ENCODE measurements at regions not wholly inside any gene's neighbourhood (a gene's known extent, or its start where the extent isn't known, plus 50 kb on each side); places are given as distances from the start of the nearest gene placed in this dataset.

- no peak for ATAC-seq
- H3K27ac ChIP-seq, result no peak overlapping the region
- intact Hi-C loops (cut with DNase I), result no loop called here
- peaks cover 0 to 2% of the 10 kb centered on the region in 2 donors for H3K9me3 ChIP-seq
- no peak for DNase-seq
- no peaks in the 10 kb centered on the region for H3K36me3 ChIP-seq
- H3K27me3 ChIP-seq, result no peaks in the 10 kb centered on the region
- no peak overlapping the region for H3K4me3 ChIP-seq
- TF ChIP-seq CTCF (IDR thresholded peaks at IDR 0.05), result no peak
- no peaks in the 10 kb centered on the region for H3K4me1 ChIP-seq
Measured at GRCh38 chr9:1492156-1492555, 442.0 kb downstream of the DMRT2 start.

- Histone ChIP-seq H3K36me3 (no peaks in the 10 kb centered on the region), H3K4me1 (no peaks in the 10 kb centered on the region), H3K27ac (no peak overlapping the region), H3K9me3 (peaks cover 0 to under 1% of the 10 kb centered on the region in 2 donors), H3K27me3 (no peaks in the 10 kb centered on the region), H3K4me3 (no peak overlapping the region)
- ATAC-seq (no peak), DNase-seq (no peak)
- TF ChIP-seq CTCF (IDR thresholded peaks at IDR 0.05), result no peak
- intact Hi-C loops (cut with DNase I), result no loop called here
Measured at GRCh38 chr9:1495282-1496030, 445.3 kb downstream of the DMRT2 start.

- H3K4me1 ChIP-seq, result no peaks in the 10 kb centered on the region
- no peaks in the 10 kb centered on the region for H3K27me3 ChIP-seq
- H3K36me3 ChIP-seq, result no peaks in the 10 kb centered on the region
- H3K9me3 ChIP-seq, result peaks cover 0 to 2% of the 10 kb centered on the region in 2 donors
- ATAC-seq, result no peak
- intact Hi-C loops (cut with DNase I), result no loop called here
- DNase-seq, result no peak
- no peak overlapping the region for H3K27ac ChIP-seq
- no peak for TF ChIP-seq CTCF (IDR thresholded peaks at IDR 0.05)
- H3K4me3 ChIP-seq, result no peak overlapping the region
Measured at GRCh38 chr9:1505489-1505888, 455.3 kb downstream of the DMRT2 start.

- Histone ChIP-seq H3K9me3 (no peaks in the 10 kb centered on the region), H3K4me1 (no peaks in the 10 kb centered on the region), H3K27ac (no peak overlapping the region), H3K4me3 (no peak overlapping the region), H3K36me3 (no peaks in the 10 kb centered on the region), H3K27me3 (no peaks in the 10 kb centered on the region)
- TF ChIP-seq CTCF (IDR thresholded peaks at IDR 0.05), result no peak
- no peak for DNase-seq
- intact Hi-C loops (cut with DNase I), result no loop called here
- no peak for ATAC-seq
Measured at GRCh38 chr9:1510712-1511111, 460.6 kb downstream of the DMRT2 start.

GRCh38 chr9:1513105-1513504 lies 462.9 kb downstream of the DMRT2 start:
- H3K27ac ChIP-seq, result no peak overlapping the region
- no peaks in the 10 kb centered on the region for H3K36me3 ChIP-seq
- H3K4me1 ChIP-seq, result no peaks in the 10 kb centered on the region
- H3K4me3 ChIP-seq, result no peak overlapping the region
- ATAC-seq (no peak), DNase-seq (no peak)
- intact Hi-C loops (cut with DNase I), result no loop called here
- H3K9me3 ChIP-seq, result no peaks in the 10 kb centered on the region
- H3K27me3 ChIP-seq, result no peaks in the 10 kb centered on the region
- TF ChIP-seq CTCF (IDR thresholded peaks at IDR 0.05), result no peak

Data from left lung (tissue), 4 donors.